A549 (cell line): ENCODE measurements at regions not wholly inside any gene's neighbourhood (a gene's known extent, or its start where the extent isn't known, plus 50 kb on each side); places are given as distances from the start of the nearest gene placed in this dataset.

Experiments used
- BHLHE40 ChIP-seq: IDR thresholded peaks from 2 replicates; pipeline ENCODE4 v1.6.1; 2012; ENCODE audit warnings: low read depth, low read length, inconsistent platforms
- CTCF ChIP-seq: fragments of >200 bp; sonication (Bioruptor Twin); formaldehyde crosslinking; IDR thresholded peaks from 3 replicates; pipeline ENCODE4 v1.5.1; 2016
- EP300 ChIP-seq, 2 experiments: fragments of >200 bp; sonication (Bioruptor Twin); formaldehyde crosslinking; IDR thresholded peaks; 2 replicates in 1 of 2; 3 replicates in 1 of 2; pipeline ENCODE4 v1.6.1; 2016 to 2017
- MAX ChIP-seq: IDR thresholded peaks from 2 replicates; pipeline ENCODE4 v1.6.1; 2012

- no peak for TF ChIP-seq CTCF
- TF ChIP-seq MAX = no peak
- no peak for TF ChIP-seq EP300 (IDR thresholded peaks at IDR 0.05)
- no peak for TF ChIP-seq BHLHE40
Observed at GRCh38 chr2:56918790-56919189, 735.0 kb downstream of the CCDC85A start.
